T-helper 1 cell treated with Interleukin-12 subunit alpha and Interleukin-12 subunit beta and Interleukin-4 antibody, amounts not matched to agents 30 ng/mL and 1 ng/mL, for 36 hours (primary cell): ENCODE measurements at regions not wholly inside any gene's neighbourhood (a gene's known extent, or its start where the extent isn't known, plus 50 kb on each side); places are given as distances from the start of the nearest gene placed in this dataset.

Experiments
- intact Hi-C: fragments of 100-400 bp; cut with micrococcal nuclease; formaldehyde crosslinking; loops from one replicate; pipeline ENCODE4 v1.15.1; 2024

DNA sequence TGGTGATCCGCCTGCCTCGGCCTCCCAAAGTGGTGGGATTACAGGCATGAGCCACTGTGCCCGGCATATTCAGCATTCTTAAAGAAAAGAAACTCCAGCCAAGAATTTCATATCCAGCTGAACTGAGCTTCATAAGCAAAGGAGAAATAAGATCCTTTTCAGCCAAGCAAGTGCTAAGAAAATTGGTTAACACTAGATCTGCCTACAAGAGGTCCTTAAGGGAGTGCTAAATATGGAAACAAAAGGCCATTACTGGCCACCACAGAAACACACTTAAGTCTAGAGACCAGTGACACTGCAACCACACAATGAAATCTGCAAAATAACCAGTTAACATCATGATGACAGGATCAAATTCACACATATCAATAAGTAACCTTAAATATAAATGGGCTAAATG, 331.5 kb downstream of the MAN2A1 start:
- intact Hi-C loops, result no loop called here

DNA sequence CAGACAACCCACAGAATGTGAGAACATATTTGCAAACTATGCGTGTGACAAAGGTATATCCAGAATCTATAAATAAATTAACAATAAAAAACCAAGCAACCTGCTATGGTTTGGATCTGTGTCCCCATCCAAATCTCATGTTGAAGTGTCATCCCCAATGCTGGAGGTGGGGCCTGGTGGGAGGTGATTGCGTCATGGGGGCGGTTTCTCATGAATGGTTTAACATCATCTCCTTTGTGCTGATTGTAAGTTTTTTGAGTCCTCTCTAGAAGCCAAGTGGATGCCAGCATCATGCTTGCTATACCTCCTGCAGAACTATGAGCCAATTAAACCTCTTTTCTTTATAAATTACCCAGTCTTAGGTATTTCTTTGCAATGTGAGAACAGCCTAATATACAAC, 335.4 kb downstream of the MAN2A1 start:
- intact Hi-C loops, result loop anchor here (5.0 kb wide), 1 partner anchor 63 kb away; no protein-coding TSS in a partner anchor

DNA sequence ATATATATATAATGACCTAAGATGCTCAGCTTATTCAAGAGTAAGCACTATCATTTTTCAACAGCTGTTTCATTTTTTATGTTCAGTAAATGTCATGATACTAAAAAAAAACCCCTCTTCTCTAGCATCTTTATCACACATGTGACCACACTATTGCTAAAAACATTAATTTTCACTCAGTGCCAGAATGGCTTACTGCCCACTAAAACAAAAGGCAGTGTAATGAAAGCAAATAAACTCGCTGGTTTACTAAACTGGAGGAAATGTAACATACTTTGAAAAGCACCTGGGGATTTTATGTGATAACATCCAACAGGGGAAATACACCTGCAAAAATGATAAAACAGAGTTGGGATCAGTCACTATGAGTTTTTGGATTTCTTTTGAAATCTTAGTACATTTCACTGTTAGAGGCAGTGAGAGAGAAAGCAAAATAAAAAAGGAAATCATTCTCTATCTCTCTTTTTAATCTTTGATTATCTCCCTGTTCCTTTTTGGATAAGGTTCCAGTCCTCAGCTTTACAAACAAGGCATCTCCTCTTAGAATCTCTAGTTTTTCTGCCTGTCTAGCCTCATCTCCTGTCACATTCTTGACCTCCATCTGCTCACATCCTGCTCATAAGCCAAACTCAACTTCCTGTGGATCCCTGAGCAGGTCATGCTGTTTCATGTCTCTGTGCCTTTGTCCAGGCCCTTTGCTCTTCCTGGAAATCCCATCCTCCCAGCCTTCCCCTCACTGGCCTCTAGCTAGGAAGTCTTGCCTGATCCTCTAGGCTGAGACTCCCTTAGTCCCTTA, 338.0 kb downstream of the MAN2A1 start:
- intact Hi-C loops, result loop anchor here (5.0 kb wide), 1 partner anchor 65 kb away; no protein-coding TSS in a partner anchor

DNA sequence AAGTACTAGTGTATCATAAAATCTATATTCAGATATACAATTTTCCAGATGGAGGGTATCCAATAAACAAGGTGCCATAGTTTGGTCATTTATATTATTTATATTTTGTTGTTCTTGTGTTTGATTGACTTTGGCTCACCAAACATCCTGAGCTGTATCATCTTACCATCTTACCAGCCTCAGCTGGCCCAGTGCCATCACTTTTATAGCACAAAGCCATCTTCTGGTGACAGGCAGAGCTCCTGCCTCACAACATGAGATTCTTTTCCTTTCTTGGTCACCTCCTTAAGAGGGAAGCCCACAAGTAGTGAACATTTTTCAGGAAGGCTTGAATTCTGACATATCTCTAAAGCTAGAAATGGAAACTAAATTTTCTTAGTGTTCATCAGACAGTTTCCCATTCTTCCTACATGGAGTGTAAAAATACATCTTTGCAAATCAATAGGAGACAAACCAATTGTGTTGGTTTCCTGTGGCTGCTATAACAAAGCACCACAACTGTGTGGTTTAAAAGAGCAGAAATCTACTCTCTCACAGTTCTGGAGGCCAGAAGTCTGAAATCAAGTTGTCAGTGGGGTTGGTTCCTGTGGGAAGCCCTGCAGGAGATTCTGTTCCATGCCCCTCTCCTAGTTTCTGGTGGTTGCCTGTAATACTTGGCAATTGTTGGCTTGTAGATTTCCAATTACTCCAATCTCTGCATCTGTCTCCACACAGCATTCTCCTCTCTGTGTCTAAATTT, 341.8 kb downstream of the MAN2A1 start:
- intact Hi-C loops, result no loop called here

DNA sequence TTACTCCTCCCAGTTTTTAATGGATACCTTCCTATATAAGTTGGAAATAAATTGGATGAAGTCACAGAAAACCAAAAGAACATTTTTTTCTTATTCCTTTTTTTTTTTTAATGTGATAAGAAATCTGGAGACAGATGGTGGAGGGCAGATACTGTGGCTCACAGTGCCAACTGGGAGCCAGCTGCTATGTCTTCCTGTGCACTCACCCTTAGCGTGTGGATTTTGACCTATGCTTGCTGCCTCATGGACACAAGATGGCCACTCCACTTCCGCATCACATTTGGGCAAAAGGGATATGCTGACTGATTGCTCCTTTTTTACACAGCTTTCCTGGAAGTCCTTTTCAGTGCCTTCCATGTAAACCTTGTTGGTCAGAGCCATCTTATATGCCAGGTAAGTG, 342.6 kb downstream of the MAN2A1 start:
- intact Hi-C loops, result no loop called here

DNA sequence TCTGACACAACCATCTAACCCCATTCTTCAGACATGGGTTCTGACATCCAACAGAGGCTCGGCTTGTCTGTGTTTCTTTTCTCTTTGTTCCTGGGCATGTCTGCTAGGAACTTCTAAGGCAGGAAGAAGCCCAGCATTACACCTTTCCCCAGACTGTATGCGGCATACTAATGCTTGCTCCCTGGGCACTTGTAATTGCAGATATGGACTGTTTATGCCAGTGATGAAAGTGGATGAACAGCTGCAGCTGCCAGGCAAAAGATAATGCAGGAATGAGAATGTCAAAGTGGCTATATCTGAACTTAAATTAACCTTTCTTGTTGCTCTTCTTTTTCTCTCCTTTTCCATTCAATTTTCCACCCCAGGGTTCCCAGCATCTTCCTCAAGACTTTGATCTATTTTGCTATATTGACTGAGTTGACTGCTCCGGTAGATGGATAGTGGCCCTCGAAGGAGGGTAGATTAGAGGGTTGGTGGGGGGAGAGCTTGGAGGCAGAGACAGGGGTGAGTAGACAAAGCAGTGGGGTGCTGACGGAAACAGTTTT, 344.4 kb downstream of the MAN2A1 start:
- intact Hi-C loops, result no loop called here

DNA sequence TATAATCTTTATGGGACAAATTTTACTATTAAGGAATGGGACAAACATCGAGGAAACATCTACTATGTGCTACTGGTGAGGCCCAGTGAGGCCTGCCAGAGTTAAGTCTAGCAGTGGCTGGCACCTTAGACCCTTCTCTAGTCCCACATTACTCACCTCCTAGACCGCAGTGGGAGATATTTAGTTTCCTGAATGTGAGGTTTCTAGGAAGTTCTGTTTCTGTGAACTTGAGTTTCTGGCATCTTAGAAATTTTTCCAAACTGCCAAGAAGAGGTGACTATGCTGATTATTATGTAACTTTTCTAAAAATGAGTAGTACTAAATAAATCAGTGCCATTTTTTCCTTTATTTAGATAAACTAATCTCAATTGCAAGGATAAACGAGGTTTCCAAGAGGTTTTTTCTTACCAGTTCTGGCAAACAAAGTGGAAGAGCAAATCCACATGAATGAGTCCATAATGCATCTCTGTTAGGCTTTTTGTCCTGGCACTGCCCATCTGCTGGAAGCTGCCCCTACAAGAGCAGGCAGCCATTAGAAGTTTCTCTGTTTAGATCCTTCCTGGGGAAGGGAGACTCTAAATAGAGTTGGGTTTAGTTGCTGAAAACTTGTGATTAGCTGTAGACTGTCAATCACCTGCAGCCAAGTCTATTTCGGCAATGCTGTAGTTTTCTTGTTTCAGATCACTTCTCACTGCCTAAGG, 348.7 kb downstream of the MAN2A1 start:
- intact Hi-C loops, result no loop called here

DNA sequence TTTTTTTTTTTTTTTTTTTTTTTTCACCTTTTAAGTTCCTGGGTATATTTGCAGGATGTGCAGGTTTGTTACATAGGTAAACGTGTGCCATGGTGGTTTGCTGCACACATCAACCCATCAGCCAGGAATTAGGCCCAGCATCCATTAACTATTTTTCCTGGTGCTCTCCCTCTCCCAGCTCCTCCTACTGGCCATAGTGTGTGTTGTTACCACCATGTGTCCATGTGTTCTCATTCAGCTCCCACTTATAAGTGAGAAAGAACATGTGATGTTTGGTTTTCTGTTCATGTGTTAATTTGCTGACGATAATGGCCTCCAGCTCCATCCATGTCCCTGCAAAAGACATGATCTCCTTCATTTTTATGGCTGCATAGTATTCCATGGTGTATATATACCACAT, 350.5 kb downstream of the MAN2A1 start:
- intact Hi-C loops, result no loop called here

DNA sequence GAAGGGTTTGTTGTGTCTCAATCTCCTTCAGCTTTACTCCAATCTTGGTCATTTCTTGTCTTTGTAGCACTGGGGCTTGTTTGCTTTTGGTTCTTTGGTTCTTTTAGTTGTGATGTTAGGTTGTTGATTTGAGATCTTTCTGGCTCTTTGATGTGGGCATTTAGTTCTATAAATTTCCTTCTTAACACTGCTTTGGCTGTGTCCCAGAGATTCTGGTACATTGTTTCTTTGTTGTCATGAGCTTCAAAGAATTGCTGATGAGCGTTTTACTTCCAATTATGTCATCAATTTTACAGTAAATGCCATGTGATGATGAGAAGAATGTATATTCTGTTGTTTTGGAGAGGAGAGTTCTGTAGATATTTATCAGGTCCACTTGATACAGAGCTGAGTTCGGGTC, 353.3 kb downstream of the MAN2A1 start:
- intact Hi-C loops, result no loop called here

DNA sequence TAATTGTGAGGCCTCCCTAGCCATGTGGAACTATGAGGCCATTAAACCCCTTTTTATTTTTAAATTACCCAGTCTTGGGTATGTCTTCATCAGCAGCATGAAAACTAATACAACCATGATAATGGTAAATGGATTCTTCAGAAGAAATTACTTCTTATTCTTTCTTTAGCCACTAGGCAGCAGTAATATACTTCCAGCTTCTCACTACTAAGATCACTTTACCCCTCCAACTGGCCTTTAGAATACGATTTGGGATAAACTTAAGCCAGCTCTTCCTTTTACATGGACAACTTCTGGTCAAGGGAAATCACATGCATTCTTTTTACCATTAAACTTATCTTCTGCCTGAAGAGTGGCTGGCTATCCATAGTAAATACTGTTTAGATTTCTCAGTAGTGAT, 355.4 kb downstream of the MAN2A1 start:
- intact Hi-C loops, result no loop called here

DNA sequence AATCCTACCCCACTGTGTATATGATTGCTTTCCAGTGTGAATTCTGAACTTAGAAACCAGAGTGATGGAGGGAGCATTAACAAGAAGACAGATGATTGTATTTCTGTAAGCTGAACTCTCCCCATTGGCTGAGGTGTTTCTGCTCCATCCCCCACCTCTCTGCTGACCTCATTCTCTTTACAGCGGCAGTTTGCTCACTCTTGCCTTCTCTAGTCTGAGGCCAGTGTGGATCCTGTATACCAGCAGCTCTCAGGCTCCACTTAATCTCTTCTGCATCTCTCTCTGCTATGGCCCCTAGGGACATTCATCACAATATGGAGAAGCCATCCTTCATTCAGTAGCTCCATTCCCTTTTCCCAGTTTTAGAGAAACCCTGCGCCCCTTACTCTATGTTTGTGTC, 358.8 kb downstream of the MAN2A1 start:
- intact Hi-C loops, result no loop called here

DNA sequence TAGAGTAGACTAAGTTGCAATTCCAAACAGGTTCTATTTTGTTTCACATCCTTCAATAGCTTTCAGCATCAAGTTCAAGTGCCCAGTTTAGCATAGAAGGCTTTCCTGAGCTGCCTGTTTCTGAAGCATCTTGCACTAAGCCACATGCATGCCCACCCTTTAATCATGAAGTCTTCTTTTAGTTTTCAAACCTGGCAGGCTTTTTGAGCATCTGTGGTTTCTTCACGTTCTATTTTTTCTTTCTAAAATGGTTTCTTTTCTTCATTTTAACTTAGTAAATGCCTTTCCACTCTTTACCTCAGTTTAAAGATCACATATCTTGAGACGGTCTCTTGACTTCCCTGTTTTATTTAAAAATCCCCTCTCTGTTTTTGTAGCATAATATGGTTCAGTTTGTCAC, 360.1 kb downstream of the MAN2A1 start:
- intact Hi-C loops, result loop anchor here (10.0 kb wide), 2 partner anchors 1175 to 1665 kb away; partner anchors contain the start of genes CAMK4 and FBXL17

DNA sequence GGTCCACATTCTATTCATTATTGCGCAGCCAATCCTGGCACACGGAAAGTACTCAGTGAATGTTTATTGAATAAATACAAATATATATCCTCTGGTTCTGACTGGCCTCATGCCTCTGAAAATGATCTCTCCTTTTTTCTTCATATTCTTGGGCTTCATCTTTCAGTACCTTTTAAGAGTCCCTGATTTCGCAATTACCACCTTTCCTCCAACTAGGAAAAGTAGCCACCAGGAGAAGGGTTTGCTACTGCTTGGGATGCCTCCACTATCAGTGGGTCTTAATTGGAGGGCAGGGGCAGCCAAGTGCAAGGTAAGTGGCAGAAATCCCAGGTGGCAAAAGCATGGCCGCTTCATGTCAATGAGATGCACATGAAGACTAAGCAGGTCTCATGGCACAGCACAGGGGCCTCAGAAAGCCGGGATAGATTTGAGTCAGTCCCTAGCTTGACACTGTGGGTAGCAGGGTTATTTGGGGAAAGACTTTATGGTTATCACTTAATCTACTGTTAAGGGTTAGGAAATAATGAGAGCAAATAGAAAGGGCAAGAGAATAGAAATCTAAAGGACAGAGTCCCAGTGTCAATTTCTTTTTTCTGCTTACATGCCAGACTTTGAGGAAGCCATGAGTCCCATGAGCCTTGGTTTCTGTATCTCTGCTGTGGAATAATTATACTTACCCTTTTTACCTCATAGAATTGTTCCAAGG, 361.1 kb downstream of the MAN2A1 start:
- intact Hi-C loops, result loop anchor here (10.0 kb wide), 2 partner anchors 1174 to 1666 kb away; partner anchors contain the start of genes CAMK4 and FBXL17

DNA sequence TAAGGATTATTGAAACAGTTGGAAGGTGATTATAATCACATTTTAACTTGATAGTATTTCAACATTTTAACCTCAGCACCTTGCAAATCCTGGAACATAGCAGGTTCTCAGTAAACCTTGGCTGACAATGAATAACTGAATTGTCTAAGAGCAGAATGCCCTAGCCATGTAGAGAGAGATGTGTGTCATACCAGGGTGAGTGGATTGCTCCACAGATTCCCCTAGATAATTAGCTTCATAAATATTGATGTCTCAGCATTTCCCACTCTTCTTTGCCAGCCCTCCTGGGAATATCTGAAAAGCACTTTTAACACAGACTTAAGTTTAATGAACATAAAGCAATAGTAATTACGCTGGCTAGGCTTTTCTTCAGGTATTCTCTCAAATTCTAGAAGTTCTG, 363.5 kb downstream of the MAN2A1 start:
- intact Hi-C loops, result loop anchor here (10.0 kb wide), 2 partner anchors 1172 to 1668 kb away; partner anchors contain the start of genes CAMK4 and FBXL17

DNA sequence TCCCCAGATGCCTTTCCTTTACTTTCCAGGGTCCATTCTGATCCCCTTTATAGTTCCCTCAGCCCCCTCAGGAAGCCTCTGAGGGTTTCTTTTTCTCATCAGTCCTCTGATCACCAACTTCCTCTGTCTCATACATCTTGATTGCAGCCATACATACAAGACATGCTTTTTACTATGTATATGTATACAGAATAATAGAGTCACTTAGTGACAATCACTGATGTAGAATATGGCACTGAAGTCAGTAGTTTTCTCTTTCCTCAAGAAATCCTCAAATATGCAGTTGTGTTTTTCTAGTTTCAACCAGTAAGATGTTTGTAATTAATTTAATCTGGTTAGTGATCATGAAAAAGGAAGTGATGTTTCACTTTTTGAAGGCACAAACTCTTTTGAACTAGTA, 364.1 kb downstream of the MAN2A1 start:
- intact Hi-C loops, result loop anchor here (1.0 to 10.0 kb wide), 11 partner anchors 33 to 1669 kb away; partner anchors contain the start of genes CAMK4, FBXL17, MAN2A1 and SLC25A46

DNA sequence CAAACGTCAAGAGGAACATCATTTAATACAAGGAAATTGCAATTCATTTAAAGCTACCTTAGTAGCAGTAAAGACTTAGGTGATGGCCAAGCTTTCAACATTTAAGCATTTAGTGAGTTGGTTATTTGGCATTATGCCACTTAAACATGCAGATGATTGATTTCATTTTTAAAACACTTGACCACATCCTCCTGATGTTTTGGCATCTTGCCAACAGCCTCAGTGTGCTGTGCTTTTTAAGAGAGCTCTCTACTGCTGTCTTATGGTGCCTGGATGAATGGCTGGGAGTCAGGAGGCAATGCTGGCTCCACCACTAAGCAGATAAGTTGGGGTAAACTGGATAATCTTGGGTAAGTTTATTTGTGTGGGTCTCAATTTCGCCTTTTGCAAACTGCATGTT, 364.5 kb downstream of the MAN2A1 start:
- intact Hi-C loops, result loop anchor here (1.0 to 10.0 kb wide), 11 partner anchors 33 to 1669 kb away; partner anchors contain the start of genes CAMK4, FBXL17, MAN2A1 and SLC25A46

DNA sequence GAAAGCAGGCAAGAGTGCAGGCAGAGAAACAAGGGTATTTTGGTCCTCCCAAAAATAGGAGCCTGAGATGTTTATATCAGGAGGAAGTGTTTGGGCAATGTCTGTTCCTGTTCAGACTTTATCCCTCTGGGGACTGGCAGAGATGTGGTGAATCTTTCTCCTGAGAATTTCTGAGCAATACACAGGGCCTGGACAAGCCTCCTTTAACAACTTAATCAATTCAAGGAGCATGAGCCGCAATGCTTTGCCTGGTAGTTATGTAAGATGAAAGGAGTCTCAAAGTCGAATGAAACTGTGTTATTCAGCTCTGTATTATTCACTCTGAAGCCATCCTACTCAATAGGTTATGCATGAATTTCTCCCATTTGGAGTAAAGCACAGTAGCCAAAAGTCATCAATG, 365.6 kb downstream of the MAN2A1 start:
- intact Hi-C loops, result loop anchor here (2.0 to 10.0 kb wide), 5 partner anchors 49 to 1671 kb away; partner anchors contain the start of genes CAMK4, FBXL17 and SLC25A46

DNA sequence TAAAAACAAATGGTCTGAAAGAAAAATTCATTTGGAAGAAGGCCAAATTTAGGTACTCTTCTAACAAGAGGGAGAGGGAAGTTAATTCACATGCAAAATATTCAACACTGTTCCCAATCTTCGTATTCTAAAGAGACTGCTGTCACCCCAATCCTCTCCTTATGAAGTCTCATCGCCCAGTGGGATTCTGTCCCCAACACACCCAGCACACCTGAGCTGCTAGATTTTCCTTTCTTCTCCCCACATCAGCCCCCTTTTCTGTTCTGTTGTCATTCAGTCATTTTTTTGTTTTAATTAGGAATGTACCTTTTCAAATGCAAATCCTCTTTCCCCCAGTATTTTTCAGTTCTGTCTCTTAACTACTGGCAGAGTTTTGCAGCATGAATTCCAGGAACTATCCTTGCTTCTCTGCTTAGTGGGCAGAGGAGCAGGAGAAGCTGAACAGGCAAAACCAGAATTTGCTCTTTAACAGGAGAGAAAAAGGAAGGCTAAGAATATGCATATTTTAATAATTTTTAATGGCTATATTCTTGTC, 366.9 kb downstream of the MAN2A1 start:
- intact Hi-C loops, result loop anchor here (10.0 kb wide), 2 partner anchors 1168 to 1672 kb away; partner anchors contain the start of genes CAMK4 and FBXL17

DNA sequence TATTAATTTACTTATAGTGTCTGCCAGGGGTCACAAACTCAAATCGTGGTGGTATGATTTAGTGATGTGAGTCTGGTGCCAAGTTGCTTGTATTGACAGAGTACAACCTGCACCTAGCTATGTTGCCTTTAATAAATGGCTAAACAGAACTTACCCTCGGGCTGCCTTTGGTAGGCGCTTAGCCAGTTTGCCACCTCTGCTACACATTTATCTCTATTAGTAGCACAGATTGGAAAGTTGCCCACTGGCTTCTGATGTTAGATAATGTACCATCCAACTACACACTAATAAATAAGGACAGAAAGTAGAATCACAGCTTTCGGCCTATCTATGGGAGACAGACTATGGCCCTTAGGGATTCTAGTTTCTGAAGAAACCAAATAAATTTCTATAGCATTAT, 368.4 kb downstream of the MAN2A1 start:
- intact Hi-C loops, result loop anchor here (10.0 kb wide), 2 partner anchors 1167 to 1673 kb away; partner anchors contain the start of genes CAMK4 and FBXL17

DNA sequence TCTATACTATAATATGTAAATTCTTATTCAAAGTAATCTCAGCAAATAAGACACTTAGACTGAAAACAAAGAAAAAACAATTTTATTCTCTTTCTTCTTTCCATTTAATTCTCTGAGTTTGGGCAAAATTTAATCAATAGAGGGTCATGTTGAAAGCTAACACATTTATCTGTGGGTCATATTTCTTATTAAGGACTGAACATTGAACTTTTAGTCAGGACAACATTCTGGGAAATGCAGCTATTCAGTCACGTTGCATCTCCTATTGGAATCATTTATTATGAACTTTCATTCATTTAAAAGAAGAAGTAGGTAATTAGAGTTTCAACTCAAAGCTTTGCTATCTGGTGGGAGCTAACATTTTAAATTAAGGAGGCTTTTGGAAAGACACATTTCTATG, 372.5 kb downstream of the MAN2A1 start:
- intact Hi-C loops, result no loop called here
